ENCODE measurements at regions not wholly inside any gene's neighbourhood (a gene's known extent, or its start where the extent isn't known, plus 50 kb on each side); places are given as distances from the start of the nearest gene placed in this dataset.
A peak's percentile ranks its signal among the peaks of the same experiment; 100 is the strongest.
"Not testable (repeated sequence)": the region's sequence is repeated elsewhere in the genome, so short reads cannot be mapped to it uniquely, and the experiment has no call there.

DNA sequence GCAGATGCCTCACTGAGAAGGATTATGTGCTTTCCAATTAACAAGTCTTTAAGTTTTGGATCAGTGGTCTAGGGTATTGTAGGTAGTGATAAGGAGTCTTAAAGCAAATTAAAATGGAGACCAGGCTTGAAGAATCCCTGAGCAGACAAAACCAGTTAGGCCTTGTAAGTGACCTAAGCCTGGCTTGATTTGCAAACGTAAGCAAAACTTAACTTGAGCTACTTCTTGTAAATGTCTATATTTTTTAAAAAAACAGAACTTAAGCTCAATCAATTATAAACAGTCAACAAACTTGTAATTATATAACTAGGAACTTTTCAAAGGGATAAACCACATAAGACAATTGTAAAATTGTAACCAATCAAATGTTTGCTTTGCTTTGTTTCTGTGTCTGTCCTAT is 72.7 kb upstream of the NALF2 start:
- no peak for DNase-seq

DNA sequence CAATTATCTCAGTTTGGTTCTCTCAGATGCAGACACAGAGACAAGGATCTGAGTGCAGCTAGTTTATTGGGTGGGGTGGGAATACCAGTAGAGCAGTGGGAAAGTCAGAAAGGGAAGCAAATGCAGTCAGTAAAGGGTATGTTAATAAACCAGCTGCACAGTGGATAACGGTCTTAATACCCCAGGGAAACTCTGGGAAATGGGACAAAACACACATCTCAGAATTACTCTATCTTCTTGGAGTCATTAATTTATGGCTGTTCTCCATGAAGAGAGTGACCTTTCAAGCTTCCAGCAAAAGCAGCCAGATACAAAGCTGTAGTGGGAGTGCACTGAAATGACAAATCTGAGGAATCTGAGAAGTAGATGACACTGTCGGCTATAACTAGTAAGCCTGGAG is 73.3 kb upstream of the NALF2 start:
- no peak for DNase-seq

DNA sequence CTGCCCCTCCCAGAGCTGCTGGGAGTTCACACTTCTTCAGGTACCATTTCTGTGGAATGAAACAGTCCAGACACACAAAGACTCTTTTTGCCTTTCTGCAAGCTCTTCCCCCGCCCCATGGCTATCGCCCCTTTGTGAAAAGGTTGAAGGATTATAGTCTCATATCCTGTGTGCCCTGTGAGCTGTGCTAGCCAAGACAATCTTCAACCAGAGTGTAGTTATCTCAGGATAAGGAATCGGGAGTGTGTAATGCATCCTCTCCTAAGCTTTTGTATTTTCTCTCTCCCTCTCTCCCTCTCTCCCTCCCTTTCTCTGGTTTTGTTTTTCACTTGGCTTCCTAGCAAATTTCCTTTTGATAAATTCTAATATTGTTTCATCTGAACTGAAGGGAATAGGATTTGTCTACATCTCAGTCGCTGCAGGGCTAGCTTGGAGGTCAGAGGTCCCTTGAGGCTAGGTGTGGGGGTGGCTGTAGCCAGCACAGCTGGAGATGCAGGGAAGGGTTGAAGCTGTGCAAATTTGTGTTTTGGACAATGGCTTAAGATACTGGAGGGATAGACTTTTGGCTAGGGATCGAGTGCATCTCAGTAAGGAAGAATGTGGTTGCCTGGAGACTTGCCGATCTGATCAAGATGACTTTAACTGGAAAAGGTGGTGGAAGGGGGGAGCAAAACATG is 74.6 kb upstream of the NALF2 start:
- DNase-seq = no peak

DNA sequence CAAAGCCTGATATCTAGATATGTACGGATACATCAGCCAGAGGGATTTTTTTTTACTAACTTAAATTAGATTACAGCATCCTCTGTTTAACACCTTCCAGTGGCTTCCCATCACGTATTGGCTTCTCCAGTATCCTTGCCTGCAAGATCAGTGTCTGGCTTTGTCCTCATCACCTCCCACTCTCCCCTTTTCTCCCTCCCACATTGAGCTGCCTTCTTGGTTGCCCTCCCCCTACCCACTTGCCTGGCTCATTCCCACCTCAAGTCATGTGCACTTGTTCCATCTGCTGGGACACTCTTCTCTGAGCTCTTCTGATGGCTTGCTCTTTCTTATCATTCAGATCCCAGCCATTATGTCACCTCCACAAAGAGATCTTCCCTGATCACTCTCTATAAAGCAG is 75.9 kb upstream of the NALF2 start:
- no peak for DNase-seq

DNA sequence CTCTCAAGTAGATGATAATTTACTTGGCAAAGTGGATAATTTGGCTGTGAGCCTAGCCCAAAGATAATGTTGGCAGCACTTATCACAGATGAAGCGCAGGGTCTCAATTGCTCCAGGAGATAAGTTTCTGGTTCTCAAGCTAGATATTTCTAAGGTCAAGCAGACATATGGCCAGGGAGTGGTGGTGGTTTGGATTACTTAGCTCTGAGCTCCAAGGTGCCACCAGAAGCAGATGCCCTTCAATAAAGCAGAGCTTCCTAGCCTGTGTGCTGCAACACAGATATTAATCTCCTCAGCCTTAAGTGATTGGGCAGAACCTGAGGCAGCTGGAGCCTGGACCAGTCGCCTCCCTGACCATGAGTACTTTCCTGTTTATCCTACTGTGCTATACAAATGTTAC is 79.2 kb upstream of the NALF2 start:
- DNase-seq = no peak

DNA sequence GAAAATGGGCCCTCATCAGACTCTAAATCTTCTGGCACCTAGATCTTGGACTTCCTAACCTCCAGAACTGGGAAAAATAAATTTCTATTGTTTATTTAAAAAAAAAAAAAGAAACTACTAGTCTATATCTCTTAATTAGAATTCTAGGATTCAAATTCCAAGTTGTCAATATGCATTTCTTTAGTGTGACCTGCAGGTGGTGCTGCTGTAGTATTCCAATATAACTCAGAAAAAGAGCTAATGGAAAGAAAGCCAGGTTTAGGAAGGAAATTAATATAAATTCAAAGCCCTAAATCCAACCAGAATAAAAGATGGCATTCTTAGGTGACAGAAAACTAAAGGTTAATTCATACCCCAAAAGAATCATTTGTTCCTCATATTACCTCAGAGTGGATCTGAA is 80.0 kb upstream of the NALF2 start:
- peak; percentile 12 to 13 for DNase-seq

DNA sequence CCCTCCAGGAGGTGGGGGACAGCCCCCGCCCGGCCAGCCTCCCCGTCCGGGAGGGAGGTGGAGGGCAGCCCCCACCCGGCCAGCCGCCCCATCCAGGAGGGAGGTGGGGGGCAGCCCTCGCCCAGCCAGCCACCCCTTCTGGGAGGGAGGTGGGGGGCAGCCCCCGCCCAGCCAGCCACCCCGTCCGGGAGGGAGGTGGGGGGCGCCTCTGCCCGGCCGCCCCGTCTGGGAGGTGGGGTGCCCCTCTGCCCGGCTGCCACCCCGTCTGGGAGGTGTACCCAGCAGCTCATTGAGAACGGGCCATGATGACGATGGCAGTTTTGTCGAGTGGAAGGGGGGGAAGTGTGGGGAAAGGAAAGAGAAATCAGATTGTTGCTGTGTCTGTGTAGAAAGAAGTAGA is 81.9 kb upstream of the NALF2 start:
- DNase-seq = not testable (repeated sequence)

DNA sequence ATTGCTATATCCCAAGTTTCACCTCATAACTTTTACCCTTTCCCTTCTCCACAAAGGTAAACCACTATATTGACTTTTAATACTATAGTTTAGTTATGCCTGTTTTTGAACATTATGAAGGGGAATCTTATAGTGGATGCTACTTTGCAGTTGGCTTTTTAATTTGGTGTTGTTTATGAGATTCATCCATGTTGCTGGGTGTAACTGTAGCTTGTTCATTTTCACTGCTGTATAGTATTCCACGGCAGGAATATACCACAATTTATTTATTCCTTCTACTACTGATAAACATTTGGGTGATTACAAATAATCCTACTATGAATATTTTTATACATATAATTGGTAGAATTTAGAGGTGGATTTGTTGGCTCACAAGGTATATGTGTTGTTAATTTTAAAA is 88.4 kb upstream of the NALF2 start:
- DNase-seq = no peak

DNA sequence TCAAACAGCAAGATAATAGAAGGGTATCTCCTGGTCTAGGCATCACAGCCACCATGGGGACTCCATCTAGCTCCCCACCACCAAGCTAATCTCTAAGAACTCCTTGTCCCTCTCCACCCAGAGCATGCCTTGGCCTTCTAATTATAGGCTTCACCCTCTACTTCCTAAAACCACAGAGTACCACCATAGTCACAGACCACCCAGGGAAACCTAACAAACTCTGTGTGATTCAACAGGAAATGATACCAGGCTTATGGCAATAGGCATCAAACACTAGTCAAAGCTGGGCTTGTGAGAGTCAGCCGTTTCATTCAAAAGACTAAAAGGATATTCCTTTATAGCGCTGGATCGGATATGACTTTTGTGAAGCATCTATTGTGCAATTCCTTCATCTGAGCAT is 91.5 kb upstream of the NALF2 start:
- DNase-seq = no peak

DNA sequence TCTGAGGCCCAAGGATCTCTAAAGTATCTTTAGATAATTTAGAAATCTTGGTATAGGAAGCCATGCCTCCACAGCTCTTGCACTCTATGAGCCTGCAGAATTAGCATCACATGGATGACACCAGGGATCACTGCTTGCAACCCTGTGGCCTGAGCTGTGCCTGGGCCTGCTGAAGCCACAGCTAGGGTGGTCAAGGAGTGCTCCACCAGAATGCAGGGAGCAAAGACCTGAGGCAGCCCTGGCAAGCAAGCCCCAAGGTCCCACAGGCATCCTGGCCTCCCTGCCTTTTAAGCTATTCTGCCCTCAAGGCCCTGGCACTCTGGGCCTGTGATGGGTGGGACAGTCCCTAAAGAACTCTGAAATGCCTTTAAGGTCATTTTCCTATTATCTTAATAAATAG is 105.2 kb upstream of the NALF2 start:
- DNase-seq = no peak

DNA sequence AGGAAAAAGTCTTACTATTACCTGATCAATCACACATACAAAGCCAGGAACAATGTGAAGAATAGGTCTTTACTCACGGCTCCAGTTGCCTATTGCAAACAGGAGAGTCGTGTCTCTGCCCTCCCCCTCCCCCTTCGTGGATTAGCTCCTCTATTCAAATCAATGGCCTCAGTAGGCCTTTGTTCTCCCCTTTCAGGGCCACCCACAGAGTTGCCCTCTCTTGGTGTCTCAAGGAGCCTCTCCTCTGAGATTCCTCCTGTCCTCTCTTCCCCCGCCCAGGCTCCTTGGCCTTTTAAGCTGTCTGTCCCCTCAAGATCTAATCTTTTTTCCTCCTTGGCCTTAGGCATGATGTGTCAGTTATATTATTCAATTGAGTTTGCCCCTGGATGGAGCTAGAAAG is 107.2 kb upstream of the NALF2 start:
- DNase-seq = no peak

DNA sequence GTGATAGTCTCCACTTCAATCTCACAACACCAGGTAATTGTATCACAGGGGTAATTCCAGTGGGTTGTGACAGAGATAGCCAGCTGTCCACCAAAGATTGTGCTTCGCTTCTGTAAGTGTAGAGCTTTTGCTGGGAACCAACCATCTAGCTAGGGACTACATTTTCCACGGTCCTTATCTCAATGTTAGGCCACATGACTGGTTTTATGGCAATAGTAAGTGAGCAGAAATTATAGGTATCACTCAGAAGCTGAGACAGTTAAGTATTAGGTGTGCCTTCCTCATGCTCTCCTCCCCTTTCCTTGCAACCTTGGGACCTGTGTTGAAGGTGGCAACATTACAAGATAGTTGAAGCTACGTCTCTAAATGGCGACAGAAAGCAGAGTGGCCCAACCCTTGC is 108.8 kb upstream of the NALF2 start:
- no peak for DNase-seq

DNA sequence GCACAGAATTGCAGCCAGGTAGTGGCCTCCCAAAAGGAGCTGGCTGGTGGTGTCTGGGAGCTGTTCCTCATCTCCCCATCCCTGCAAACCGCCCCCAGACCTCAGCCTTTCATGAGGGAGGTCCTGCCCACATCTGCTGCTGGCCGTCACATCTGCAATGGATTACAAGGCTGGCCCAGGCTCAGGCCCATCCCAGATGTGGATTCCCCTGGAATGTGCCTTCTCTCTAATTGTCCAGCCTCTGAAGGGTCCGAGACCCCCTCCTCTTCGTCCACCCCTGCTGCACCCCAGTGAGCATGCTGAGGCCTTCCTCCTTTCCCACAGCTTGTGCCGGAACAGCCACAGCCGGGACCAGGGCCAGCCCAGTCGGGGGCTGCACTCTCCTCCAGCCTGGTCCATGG is 115.0 kb upstream of the NALF2 start:
- DNase-seq = no peak

DNA sequence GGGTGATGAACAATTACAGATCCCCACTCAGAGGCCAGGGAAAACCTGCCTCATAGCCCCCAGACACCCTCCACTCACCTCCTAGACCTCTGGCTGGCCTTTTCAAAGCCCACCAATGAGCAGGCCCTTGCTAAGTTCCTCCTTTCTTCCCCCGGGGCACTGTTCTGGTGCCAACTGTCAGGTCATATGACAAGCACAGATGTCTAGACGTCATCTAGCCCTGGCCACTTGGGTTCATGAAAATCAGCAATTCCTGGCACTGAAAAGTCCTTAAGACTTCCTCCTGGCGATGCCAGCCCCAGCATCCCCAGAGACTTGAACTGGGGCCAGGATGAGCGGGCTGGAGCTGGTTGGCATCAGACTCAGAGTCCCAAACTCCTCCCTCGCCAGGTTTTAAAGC is 115.6 kb upstream of the NALF2 start:
- DNase-seq = peak; percentile 52 to 85

DNA sequence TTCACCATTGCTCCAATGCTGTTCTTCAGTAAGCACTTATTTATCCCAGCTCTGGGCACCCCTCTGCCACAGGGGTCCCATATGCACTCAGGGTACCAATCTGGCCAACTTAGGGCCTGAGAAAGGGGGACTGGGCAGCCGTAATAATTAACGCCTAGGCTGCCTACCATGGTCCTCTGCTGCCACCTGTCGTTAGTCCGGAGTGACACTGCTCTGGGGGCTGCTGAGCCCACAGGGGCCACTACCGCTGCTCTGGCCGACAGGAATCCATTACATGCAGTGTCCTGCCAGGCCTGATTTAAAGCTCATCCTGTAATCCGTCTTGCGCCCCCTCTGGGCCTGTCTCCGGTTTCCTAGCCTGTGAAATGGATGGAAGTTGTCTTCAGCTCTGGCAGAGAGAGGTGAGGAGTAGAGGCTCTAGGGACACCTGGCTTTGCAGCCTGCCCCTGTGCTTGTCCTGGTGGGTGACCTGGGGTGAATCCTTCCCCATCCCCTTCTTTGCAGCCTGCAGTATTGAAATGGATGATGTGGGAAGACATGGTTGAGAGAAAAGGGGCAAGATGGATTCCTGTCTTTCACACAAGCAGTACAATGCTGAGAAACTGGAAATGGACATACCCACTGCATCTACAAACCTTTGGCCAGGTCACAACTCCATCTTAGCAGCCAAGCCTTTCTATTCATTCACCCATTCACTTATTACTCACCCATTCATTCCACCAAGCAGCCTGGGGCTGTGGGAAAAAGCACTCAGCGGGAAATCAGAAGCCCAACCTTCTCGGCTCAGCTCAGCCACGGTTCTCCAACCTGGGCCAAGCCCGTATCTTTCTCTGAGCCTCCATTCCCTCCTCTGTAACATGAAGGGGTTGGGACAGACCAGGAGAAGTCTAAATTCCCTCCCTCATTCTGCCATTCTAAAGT is 116.3 kb upstream of the NALF2 start:
- DNase-seq = peak; percentile 4 to 55

DNA sequence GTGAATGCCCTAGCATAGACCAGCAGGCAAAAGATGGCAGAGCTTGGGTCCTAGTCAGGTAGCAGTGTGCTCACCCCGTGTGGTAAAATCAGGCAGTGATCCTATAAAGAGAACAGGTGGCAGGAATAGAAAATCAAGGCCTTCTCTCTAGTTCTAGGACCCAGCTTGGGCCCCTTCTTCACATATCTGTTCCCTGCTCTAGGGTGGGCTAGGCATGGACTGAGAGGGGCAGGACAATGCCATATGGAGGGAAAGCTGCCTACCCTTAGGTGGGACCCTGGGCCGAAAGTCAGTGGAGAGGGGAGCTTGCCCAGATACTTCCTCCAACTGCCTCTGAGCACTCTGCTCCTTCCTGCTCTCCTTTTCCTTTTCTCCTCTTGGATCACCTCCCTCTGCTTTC is 117.4 kb upstream of the NALF2 start:
- DNase-seq = no peak

DNA sequence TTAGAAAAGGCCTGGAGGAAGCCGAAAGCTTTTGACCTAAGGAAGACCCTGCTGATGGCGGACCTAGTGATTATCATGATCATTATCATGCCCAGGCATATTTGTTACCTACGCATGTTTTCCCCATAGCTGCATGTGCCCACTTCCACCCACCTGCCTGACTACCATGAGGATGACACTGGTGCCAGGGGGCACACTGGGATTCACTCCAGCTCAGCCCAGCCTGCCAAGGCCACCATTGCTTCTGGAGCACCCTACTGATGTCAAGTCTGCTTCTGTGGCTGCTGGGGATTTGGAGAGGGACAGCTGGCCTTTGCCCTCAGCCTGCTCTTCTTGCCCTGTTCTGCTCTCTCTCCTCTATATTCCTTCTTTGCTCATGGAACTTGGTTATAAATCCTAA is 124.7 kb upstream of the NALF2 start:
- no peak for DNase-seq

DNA sequence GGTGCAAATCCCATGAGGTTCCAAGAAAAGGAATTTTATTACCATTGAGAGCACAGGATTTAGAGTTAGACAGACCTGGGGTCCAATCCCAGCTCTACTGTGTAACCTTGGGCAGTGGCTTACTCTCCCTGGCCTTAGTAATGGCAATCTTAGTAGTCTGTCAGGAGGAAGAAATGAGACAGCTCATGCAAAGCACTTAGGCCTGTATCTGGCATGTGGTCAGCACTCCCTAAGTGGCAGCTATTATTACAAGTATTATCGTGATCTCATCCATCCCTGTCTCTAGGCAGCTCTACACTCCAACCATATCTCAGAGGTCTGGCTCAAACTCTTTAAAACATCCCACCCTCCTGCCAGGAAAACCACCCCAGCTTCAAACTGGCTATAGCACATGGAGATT is 129.6 kb upstream of the NALF2 start:
- no peak for DNase-seq

DNA sequence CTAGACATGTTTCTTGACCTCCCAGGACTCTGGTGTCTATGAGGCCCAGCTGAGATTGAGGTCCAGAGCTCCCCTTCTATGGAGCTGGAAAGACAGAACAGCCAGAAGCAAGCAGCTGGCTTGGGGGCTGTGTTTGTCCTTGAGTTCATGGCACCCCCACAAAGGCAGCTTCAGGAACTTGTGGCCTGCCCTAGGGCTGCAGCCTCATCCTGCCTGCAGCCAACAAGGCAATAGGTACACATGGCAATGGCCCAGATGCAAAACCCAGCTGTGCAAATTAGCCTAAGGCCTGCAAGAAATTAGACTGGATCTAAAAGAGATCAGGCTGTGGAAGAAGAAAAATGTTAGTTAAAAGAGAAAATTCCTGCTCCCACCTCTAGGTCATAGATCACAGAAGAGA is 131.7 kb upstream of the NALF2 start:
- no peak for DNase-seq

DNA sequence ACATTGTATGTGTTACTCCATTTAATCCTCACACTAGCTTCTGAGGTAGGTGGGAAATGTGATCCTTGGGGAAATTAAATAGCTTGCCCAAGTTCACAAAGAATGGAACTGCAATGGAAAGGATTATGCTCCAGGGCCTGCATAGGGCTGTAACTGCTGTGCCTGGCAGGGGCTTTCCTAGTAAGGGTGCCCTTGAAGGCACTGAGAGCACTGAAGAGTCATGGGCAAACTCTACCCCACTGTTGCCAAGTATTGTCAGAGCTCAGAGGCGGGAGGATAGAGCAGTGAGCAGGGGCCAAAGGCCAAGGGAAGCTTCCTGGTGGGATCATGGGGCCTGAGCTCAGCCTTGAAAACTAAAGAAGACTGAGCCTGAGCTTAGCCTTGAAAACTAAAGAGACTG is 133.0 kb upstream of the NALF2 start:
- no peak for DNase-seq

DNA sequence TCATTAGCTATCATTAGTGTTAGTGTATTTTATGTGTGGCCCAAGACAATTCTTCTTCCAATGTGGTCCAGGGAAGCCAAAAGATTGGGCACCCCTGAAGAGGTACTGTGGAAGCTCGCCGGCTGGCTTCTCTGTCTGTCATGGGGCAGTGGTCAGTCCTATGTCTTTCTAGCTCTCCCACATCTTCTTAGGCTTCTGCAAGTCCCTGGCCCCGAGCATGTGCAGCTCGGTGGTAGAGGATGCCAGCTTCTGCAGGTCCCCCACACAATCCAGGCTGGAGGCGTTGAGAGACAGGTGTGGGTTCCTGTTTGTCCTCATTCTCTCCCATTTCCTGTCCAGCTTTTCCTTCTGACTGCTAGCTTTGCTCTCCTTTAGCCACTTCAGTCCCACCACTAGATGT is 134.1 kb upstream of the NALF2 start:
- no peak for DNase-seq

DNA sequence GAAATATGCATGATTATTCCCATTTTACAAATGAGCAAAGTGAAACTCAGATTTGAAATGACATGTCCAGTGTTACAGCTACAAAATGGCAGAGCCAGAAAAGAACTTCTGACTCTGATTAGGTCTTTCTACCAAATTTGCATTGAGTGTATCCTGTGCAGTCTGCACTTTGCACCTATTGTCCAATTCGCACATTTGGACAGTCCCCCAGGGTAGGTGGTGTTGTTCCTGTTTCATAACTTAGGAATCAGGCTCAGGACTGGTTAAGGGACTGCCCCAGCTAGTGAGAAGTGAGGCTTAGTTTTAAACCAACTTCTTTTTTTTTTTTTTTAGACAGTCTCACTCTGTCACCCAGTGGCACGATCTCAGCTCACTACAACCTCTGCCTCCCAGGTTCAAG is 137.9 kb upstream of the NALF2 start:
- DNase-seq = no peak

DNA sequence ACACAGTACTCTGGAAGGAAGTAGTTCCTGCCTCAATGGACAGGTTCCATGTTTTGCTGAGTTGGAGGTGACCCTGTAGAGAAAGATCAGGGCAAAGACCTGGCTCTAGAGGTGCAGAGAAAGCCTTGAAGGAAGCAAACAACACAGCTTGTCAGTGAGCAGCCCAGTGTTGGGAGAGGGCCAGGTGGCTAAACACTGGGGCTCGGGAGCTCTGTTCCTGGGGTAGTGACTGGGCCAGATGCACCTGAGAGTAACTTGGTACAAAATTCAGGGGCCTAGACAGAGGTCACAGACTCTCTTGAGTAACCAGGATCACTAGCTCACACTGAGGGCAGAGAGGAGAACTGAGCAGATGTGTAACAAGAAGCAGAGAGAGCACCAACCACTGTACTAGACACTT is 138.4 kb upstream of the NALF2 start:
- no peak for DNase-seq

DNA sequence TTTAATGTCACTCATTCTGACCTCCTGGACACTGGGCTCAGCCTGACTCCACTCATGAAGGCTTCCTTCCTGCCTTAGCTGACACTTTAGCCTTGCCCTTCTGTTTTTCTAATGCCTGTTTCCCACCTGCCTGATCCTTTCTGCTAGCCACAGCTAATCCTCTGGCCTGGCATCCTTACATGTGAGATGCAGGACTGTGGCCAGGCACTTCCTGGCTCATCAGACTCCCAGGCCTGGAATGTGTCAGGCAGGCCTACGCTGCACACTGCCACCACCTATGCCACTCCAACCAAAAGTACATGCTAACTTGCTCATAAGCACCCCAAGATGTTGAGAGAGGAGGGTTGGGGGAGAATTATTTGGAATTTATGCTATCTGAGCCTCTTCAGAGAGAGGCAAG is 138.8 kb upstream of the NALF2 start:
- DNase-seq = no peak

DNA sequence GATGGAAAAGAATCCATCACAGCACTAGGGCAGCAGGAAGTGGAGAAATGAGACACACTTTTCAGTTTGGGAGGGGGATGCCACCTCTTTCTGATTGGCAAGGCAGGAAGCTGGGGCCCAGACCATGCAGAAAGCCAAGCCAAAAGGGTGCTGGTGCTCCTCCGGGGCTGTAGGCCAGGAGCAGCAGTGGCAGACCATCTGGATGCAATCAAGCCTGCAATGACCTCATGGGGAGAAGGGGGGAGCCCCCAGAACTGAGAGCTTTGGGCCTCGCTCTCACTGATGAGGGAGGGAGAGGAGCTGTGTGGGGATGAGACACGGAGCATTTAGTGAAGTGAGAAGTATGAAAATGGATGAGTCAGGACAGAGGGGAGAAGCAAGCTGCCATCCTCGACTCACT is 141.3 kb upstream of the NALF2 start:
- DNase-seq = peak; percentile 8 to 37
